MM.1S (cell line): ENCODE measurements at regions not wholly inside any gene's neighbourhood (a gene's known extent, or its start where the extent isn't known, plus 50 kb on each side); places are given as distances from the start of the nearest gene placed in this dataset.

ENCODE experiments used
- DNase-seq: peaks from one replicate; pipeline ENCODE4 v3.0.0-alpha.2; 2015
- H2AFZ ChIP-seq: fragments of 300-600 bp; sonication (generic); 2 replicates; pipeline ENCODE4 v1.6.0; 2016; ENCODE audit warnings: antibody characterized with exemption, low read length
- H3F3A ChIP-seq: fragments of 300-600 bp; sonication (generic); 2 replicates; pipeline ENCODE4 v1.6.1; 2016; ENCODE audit warnings: mild to moderate bottlenecking, antibody characterized with exemption, low read length, moderate library complexity, mixed read lengths; ENCODE audit not compliant: insufficient read depth
- H3K27ac ChIP-seq: fragments of 300-600 bp; sonication (generic); 2 replicates; pipeline ENCODE4 v1.5.1; 2016; ENCODE audit warnings: mild to moderate bottlenecking, low read length
- H3K27me3 ChIP-seq: fragments of 300-600 bp; sonication (generic); replicated peaks from 2 replicates; pipeline ENCODE4 v1.6.0; 2016; ENCODE audit warnings: low read length; ENCODE audit not compliant: insufficient read depth
- H3K36me3 ChIP-seq: fragments of 300-600 bp; sonication (generic); replicated peaks from 2 replicates; pipeline ENCODE4 v1.6.1; 2016; ENCODE audit warnings: mild to moderate bottlenecking, low read length, mixed read lengths; ENCODE audit not compliant: insufficient read depth
- H3K4me1 ChIP-seq: fragments of 300-600 bp; sonication (generic); 2 replicates; pipeline ENCODE4 v1.6.1; 2016; ENCODE audit warnings: low read length, mixed read lengths
- H3K4me2 ChIP-seq: fragments of 300-600 bp; sonication (generic); 2 replicates; pipeline ENCODE4 v1.6.0; 2016; ENCODE audit warnings: low read depth, low read length
- H3K4me3 ChIP-seq: fragments of 300-600 bp; sonication (generic); 2 replicates; pipeline ENCODE4 v1.5.1; 2016; ENCODE audit warnings: low read length, mixed read lengths
- H3K79me2 ChIP-seq: fragments of 300-600 bp; sonication (generic); 2 replicates; pipeline ENCODE4 v1.6.1; 2016; ENCODE audit warnings: mixed run types, low read length, mixed read lengths
- H3K9ac ChIP-seq: fragments of 300-600 bp; sonication (generic); 2 replicates; pipeline ENCODE4 v1.6.1; 2016; ENCODE audit warnings: low read length, mixed read lengths
- H3K9me2 ChIP-seq: fragments of 300-600 bp; sonication (generic); replicated peaks from 2 replicates; pipeline ENCODE4 v1.6.1; 2016; ENCODE audit warnings: mild to moderate bottlenecking, low read length, mixed read lengths; ENCODE audit not compliant: insufficient read depth
- H3K9me3 ChIP-seq: fragments of 300-600 bp; sonication (generic); replicated peaks from 2 replicates; pipeline ENCODE4 v1.6.1; 2016; ENCODE audit warnings: mild to moderate bottlenecking, low read length, mixed read lengths; ENCODE audit not compliant: insufficient read depth
- H4K20me1 ChIP-seq: fragments of 300-600 bp; sonication (generic); 2 replicates; pipeline ENCODE4 v1.6.1; 2016; ENCODE audit warnings: mild to moderate bottlenecking, low read length, moderate library complexity, mixed read lengths; ENCODE audit not compliant: insufficient read depth
- CTCF ChIP-seq: fragments of 300-600 bp; sonication (generic); IDR thresholded peaks from 2 replicates; pipeline ENCODE4 v1.5.1; 2016; ENCODE audit warnings: antibody characterized with exemption, low read length, mixed read lengths
- EZH2 ChIP-seq: fragments of 300-600 bp; sonication (generic); optimal IDR thresholded peaks from 2 replicates; pipeline ENCODE3; 2017; ENCODE audit warnings: low read depth, mild to moderate bottlenecking, antibody characterized with exemption, low read length, mixed read lengths
- EZH2phosphoT487 ChIP-seq: fragments of 300-600 bp; sonication (generic); IDR thresholded peaks from 2 replicates; pipeline ENCODE4 v1.6.1; 2018; ENCODE audit warnings: antibody characterized with exemption, low read length

- H3K9ac ChIP-seq = no peak overlapping the region
- H4K20me1 ChIP-seq = no peaks in the 10 kb centered on the region
- H3K27me3 ChIP-seq = no peaks in the 10 kb centered on the region
- no peaks in the 10 kb centered on the region for H3K9me3 ChIP-seq
- no peak overlapping the region for H3K27ac ChIP-seq
- H3K79me2 ChIP-seq = no peaks in the 10 kb centered on the region
- TF ChIP-seq EZH2 = no peak
- no peak for TF ChIP-seq CTCF
- no peak for TF ChIP-seq EZH2phosphoT487
- no peak for DNase-seq
- H2AFZ ChIP-seq = no peak overlapping the region
- H3K4me1 ChIP-seq = no peaks in the 10 kb centered on the region
- no peaks in the 10 kb centered on the region for H3K36me3 ChIP-seq
- H3F3A ChIP-seq = no peaks in the 10 kb centered on the region
- no peak overlapping the region for H3K4me3 ChIP-seq
- H3K4me2 ChIP-seq = no peak overlapping the region
- no peaks in the 10 kb centered on the region for H3K9me2 ChIP-seq
Measured at GRCh38 chr3:41097896-41098496, 101.3 kb upstream of the CTNNB1 start.

GRCh38 chr3:41101231-41101630 lies 98.1 kb upstream of the CTNNB1 start:
- no peaks in the 10 kb centered on the region for H3K27me3 ChIP-seq
- no peaks in the 10 kb centered on the region for H3F3A ChIP-seq
- no peak overlapping the region for H2AFZ ChIP-seq
- H3K4me3 ChIP-seq = no peak overlapping the region
- TF ChIP-seq EZH2 (no peak), CTCF (no peak), EZH2phosphoT487 (no peak)
- H3K9me2 ChIP-seq = no peaks in the 10 kb centered on the region
- no peaks in the 10 kb centered on the region for H4K20me1 ChIP-seq
- H3K9me3 ChIP-seq = no peaks in the 10 kb centered on the region
- H3K4me2 ChIP-seq = no peak overlapping the region
- H3K79me2 ChIP-seq = no peaks in the 10 kb centered on the region
- H3K36me3 ChIP-seq = no peaks in the 10 kb centered on the region
- no peaks in the 10 kb centered on the region for H3K4me1 ChIP-seq
- no peak overlapping the region for H3K9ac ChIP-seq
- H3K27ac ChIP-seq = no peak overlapping the region
- DNase-seq = no peak

- TF ChIP-seq CTCF (no peak), EZH2 (no peak), EZH2phosphoT487 (no peak)
- Histone ChIP-seq H3K4me1 (no peaks in the 10 kb centered on the region), H3K27me3 (no peaks in the 10 kb centered on the region), H3K4me3 (no peak overlapping the region), H3K9me2 (no peaks in the 10 kb centered on the region), H4K20me1 (no peaks in the 10 kb centered on the region), H3F3A (no peaks in the 10 kb centered on the region), H3K9ac (no peak overlapping the region), H3K79me2 (no peaks in the 10 kb centered on the region), H3K9me3 (no peaks in the 10 kb centered on the region), H2AFZ (no peak overlapping the region), H3K27ac (no peak overlapping the region), H3K36me3 (no peaks in the 10 kb centered on the region), H3K4me2 (no peak overlapping the region)
- DNase-seq = no peak
Measured at GRCh38 chr3:41102053-41102556, 97.2 kb upstream of the CTNNB1 start.
